AG09319 (cell line): ENCODE measurements at regions not wholly inside any gene's neighbourhood (a gene's known extent, or its start where the extent isn't known, plus 50 kb on each side); places are given as distances from the start of the nearest gene placed in this dataset.

ENCODE experiments used
- DNase-seq: peaks from one replicate; pipeline ENCODE4 v3.0.0-alpha.2; 2010; ENCODE audit warnings: low read depth; ENCODE audit errors: extremely low read depth
- TF ChIP-seq, protein P1 (sequence below): IDR thresholded peaks from 2 replicates; pipeline ENCODE4 v1.5.1; 2011; ENCODE audit warnings: low read depth, mild to moderate bottlenecking, inconsistent platforms, low read length, moderate library complexity

GRCh38 chr13:44035400-44035799 is 155.7 kb downstream of the LACC1 start:
- DNase-seq, result no peak
- TF ChIP-seq, protein P1, sequence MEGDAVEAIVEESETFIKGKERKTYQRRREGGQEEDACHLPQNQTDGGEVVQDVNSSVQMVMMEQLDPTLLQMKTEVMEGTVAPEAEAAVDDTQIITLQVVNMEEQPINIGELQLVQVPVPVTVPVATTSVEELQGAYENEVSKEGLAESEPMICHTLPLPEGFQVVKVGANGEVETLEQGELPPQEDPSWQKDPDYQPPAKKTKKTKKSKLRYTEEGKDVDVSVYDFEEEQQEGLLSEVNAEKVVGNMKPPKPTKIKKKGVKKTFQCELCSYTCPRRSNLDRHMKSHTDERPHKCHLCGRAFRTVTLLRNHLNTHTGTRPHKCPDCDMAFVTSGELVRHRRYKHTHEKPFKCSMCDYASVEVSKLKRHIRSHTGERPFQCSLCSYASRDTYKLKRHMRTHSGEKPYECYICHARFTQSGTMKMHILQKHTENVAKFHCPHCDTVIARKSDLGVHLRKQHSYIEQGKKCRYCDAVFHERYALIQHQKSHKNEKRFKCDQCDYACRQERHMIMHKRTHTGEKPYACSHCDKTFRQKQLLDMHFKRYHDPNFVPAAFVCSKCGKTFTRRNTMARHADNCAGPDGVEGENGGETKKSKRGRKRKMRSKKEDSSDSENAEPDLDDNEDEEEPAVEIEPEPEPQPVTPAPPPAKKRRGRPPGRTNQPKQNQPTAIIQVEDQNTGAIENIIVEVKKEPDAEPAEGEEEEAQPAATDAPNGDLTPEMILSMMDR, result no peak

DNA sequence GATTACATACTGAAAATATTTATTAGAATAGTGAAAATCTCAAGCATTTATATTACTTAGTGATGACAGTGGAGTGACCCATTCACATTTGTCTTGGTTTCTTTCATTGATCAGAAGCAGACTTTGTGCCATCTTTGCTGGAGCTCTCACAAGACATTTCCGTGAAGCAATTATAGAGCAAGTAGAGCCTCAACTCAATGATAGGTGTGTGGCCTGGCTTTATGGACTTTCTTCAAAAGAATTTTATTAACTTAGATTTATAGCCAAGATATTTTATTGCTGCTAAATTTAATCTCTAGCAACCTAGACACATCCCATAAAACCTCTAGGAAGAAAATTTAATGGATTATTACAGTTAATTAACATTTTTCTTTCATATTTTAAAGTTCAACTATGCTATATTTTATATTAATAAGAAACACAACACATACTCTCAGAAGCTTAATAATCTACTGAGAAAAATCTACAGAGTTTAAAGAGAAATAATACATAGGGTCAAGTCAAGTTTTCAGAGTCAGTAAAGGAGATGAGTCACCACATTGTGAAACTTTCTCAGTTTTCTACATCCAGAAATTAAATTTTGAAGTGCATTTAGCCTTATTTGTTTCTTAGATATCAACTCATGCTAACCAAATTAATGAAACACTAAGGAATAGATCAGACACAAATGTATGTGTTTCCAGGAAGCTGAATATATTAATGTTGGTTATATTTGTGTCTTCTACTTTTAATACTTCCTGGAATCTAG is 160.5 kb downstream of the LACC1 start:
- TF ChIP-seq, protein P1, result no peak
- DNase-seq, result no peak

GRCh38 chr13:44040818-44041100 is 161.1 kb downstream of the LACC1 start:
- no peak for DNase-seq
- TF ChIP-seq, protein P1, result no peak

DNA sequence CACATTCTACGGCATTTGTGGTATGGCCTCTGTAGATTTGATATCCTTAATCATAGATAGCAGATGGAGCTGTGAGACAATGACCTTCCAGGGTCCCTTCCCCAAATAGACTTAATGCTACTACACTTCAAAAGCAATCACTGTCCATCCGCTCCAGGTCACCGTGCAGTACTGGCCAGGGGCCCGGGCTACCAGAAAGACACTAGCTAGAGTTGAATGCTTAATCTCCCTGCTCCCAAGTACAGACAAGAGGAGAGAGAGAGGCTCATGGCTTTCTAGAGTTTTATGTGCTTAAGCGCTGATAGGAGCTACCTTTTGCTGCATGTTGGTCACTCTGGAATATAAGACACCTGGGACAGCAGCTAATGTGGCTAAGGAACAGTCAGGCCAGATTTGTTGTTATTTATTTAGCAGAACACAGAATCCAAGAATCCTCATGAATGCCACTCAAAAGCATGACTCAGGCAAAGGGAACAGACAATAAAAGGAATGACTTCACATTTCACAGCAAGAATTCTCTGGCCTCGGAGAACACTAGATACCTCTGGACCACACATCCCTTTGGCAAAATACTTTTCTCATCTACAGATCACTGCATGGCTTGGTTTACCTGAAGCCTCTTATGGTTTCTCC is 165.0 kb downstream of the LACC1 start:
- TF ChIP-seq, protein P1, result no peak
- DNase-seq, result no peak

GRCh38 chr13:44045180-44045562 is 165.5 kb downstream of the LACC1 start:
- no peak for DNase-seq
- TF ChIP-seq, protein P1, result no peak

DNA sequence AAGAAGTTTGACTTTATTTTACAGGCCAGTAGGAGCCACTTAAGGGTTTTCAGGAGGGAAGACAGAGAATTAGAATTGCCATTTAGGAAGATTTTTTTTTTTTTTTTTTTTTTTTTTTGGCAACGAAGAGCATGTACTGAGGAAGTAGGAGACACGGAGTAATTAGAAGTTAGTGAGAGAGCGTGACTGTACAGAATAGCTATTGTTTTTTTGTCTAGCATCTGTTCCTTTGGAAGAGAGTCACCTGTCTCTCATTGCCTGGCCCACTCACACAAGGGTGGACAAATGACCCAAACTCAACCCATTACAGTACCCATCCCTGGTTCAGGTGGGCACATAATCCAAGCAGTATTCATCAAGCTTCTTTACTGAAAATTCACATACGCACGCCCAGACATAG is 166.7 kb downstream of the LACC1 start:
- TF ChIP-seq, protein P1, result no peak
- DNase-seq, result no peak

DNA sequence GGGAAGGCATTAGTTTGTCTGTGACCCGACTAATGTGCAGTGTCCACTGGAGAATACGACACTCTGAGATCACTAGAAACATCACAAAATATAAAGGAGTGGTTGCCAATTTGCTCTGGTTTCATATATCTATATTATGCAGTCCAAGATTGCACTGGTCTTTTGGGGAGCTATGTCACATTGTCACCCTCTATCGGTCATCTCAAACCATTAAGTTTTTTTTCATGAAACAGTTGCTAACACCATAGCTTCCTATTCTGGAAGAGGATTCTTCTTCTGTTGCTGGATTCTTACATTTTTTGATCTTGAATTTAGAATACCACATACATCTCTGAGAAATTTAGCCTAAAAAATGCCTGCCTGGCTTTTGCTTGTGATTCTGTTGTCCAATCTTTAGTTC is 168.6 kb downstream of the LACC1 start:
- DNase-seq, result no peak
- TF ChIP-seq, protein P1, result no peak
